C4-2B (cell line): ENCODE measurements at regions not wholly inside any gene's neighbourhood (a gene's known extent, or its start where the extent isn't known, plus 50 kb on each side); places are given as distances from the start of the nearest gene placed in this dataset.
"Not testable (repeated sequence)": the region's sequence is repeated elsewhere in the genome, so short reads cannot be mapped to it uniquely, and the experiment has no call there.

Experiments used
- H3K27ac ChIP-seq: fragments of 450-650 bp; 2 replicates; pipeline ENCODE4 v1.5.1; 2017
- ZFX ChIP-seq: fragments of 450-650 bp; IDR thresholded peaks from 2 replicates; pipeline ENCODE4 v1.6.1; 2017
- TF ChIP-seq, protein P1 (sequence below): fragments of 450-650 bp; conservative IDR thresholded peaks from 2 replicates; pipeline ENCODE4 v1.5.1; 2017; ENCODE audit warnings: mild to moderate bottlenecking

DNA sequence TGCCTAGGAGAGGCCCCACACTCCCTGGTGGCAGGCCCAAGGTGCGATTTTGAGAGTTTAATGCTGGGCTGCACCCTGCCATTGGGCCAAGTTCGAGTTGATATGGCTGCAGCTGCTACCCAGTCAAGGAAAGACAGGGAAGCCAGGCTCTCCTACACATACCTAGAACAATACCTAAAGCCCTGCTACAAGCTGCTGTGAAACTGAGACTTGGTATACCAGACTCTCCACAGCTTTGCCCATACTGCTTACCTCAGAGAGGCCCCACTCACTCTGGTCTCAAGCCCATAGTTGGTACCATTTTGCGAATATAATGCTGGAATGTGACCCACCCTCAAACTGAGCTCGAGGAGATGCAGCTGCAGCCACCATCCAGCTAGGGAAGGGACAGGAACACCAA is 147.7 kb upstream of the MAGEB2 start:
- H3K27ac ChIP-seq, result no peak overlapping the region
- TF ChIP-seq ZFX, result no peak
- TF ChIP-seq, protein P1, sequence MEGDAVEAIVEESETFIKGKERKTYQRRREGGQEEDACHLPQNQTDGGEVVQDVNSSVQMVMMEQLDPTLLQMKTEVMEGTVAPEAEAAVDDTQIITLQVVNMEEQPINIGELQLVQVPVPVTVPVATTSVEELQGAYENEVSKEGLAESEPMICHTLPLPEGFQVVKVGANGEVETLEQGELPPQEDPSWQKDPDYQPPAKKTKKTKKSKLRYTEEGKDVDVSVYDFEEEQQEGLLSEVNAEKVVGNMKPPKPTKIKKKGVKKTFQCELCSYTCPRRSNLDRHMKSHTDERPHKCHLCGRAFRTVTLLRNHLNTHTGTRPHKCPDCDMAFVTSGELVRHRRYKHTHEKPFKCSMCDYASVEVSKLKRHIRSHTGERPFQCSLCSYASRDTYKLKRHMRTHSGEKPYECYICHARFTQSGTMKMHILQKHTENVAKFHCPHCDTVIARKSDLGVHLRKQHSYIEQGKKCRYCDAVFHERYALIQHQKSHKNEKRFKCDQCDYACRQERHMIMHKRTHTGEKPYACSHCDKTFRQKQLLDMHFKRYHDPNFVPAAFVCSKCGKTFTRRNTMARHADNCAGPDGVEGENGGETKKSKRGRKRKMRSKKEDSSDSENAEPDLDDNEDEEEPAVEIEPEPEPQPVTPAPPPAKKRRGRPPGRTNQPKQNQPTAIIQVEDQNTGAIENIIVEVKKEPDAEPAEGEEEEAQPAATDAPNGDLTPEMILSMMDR, result no peak

GRCh38 chrX:30085571-30085970 is 129.8 kb upstream of the MAGEB2 start:
- no peak overlapping the region for H3K27ac ChIP-seq
- TF ChIP-seq ZFX, result no peak
- TF ChIP-seq, protein P1, result no peak

- H3K27ac ChIP-seq, result no peak overlapping the region
- TF ChIP-seq, protein P1, result no peak
- TF ChIP-seq ZFX, result no peak
Observed at GRCh38 chrX:30111431-30111830, 103.9 kb upstream of the MAGEB2 start.

GRCh38 chrX:30141966-30142365 is 73.4 kb upstream of the MAGEB2 start:
- no peak for TF ChIP-seq ZFX
- TF ChIP-seq, protein P1, result peak; percentile 42
- H3K27ac ChIP-seq, result no peak overlapping the region

DNA sequence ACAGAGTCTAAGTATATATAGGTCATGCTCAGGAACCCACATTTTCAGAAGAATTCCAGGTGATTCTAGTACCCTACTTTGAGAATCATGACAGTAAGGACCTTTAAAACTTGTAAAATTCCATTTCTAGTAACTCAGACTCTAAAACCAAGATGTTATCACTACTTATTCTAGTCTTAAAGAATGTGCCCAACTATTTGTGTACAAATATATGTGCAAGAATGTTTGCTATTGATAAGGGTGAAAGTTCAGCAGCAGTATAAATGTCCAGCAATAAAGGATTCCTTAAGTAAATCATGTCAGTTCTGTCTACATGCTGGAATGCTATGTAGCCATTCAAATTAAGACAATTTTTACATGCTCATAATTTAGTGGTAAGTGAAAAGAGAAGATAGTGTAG is 71.1 kb upstream of the MAGEB2 start:
- TF ChIP-seq, protein P1, result no peak
- TF ChIP-seq ZFX, result no peak
- no peak overlapping the region for H3K27ac ChIP-seq

DNA sequence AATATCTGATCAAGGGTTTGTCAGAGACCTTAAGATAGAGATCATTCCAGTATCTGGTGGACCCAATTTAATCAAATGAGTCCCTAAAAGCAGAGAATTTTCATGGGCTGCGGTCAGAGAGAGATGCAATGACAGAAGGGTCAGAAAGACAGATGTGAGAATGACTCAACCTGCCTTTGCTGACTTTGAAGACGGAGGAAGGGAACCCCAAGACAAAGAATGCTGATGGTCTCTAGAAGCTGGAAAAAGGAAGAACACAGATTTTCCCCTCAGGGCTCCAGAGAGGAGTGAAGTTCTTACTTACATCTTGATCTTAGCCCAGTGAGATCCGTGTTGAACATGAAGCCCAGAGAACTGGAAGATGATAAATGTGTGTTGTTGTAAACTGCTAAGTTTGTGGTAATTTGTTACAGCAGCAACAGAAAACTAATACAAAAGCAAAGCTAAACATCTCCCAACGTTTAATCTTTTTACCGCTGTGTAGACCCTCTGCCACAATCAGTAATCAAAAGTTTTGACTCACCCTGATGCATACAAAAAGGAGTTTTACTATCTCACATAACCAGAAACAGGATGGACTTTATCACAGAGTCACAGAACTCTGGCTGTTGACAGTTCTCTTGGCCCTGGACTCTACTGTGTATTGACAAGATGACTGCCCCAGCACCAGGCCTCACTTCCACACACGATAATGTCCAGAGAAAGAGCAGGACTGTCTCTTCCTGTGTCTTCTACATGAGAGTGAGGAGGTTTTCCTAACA is 70.2 kb upstream of the MAGEB2 start:
- TF ChIP-seq, protein P1, result no peak
- TF ChIP-seq ZFX, result no peak
- H3K27ac ChIP-seq, result no peak overlapping the region

DNA sequence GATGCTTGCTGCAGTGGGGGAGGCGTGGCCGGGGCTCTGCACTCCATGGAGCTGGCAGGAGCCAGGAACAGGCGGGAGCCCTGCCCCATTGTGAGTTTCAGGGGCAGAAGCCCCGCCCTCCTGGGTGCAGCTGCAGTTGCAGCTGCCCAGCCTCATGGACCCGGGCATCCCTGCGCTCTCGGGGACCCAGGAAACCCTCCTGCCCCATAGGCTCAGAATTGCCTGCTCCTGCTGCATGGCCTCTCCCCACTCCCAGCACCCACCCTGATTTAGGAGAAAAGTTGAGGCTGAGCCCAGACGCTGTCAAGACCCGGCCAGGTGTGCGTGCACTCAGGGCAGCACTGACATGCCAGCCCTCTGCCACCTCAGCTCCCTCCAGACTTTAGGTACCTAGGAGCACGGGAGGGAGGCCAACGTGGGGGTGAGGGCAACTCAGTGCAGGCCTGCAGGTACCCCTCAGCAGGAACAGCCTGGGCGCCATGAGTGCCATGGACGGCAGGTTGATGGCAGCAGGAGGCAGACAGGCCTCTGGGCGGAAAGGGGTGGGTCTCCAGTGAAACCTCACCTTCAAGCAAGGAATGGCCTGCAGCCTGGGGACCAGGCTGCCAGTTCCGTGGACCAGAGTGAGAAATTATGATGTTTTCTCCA is 67.2 kb upstream of the MAGEB2 start:
- TF ChIP-seq ZFX, result no peak
- TF ChIP-seq, protein P1, result no peak
- no peak overlapping the region for H3K27ac ChIP-seq

GRCh38 chrX:30149206-30149605 is 66.2 kb upstream of the MAGEB2 start:
- H3K27ac ChIP-seq, result not testable (repeated sequence)
